Cardiac muscle cell (in vitro differentiated cells and primary cell): ENCODE measurements at regions not wholly inside any gene's neighbourhood (a gene's known extent, or its start where the extent isn't known, plus 50 kb on each side); places are given as distances from the start of the nearest gene placed in this dataset.
"Not testable (repeated sequence)": the region's sequence is repeated elsewhere in the genome, so short reads cannot be mapped to it uniquely, and the experiment has no call there.

Experiments
- DNase-seq, 2 donors: peaks; one replicate each; pipeline versions ENCODE4 v3.0.0 to v3.0.0-alpha.2; 2010 to 2017; ENCODE audit warnings: low read depth in 1 of 2, low spot score in 1 of 2
- H3K27ac ChIP-seq: fragments of 200-600 bp; sonication (generic); 2 replicates; pipeline ENCODE4 v1.5.1; 2016
- H3K27me3 ChIP-seq: fragments of 200-600 bp; sonication (generic); 2 replicates; pipeline ENCODE4 v1.6.0; 2016; ENCODE audit warnings: control low read depth
- H3K36me3 ChIP-seq: fragments of 200-600 bp; sonication (generic); 2 replicates; pipeline ENCODE4 v1.5.1; 2016; ENCODE audit warnings: control low read depth
- H3K4me1 ChIP-seq: fragments of 200-600 bp; sonication (generic); 2 replicates; pipeline ENCODE4 v1.8.1; 2017; ENCODE audit warnings: low read depth, mild to moderate bottlenecking, mixed run types
- H3K4me3 ChIP-seq: fragments of 200-600 bp; sonication (generic); 2 replicates; pipeline ENCODE4 v1.5.1; 2016; ENCODE audit warnings: mild to moderate bottlenecking
- H3K9me3 ChIP-seq: fragments of 200-600 bp; sonication (generic); 2 replicates; pipeline ENCODE4 v1.5.1; 2017; ENCODE audit warnings: low read depth, mild to moderate bottlenecking, control low read depth
- CTCF ChIP-seq: IDR thresholded peaks from 2 replicates; pipeline ENCODE4 v1.5.1; 2012; ENCODE audit warnings: low read depth, mild to moderate bottlenecking, low read length

- Histone ChIP-seq H3K9me3 (no peaks in the 10 kb centered on the region), H3K4me3 (no peak overlapping the region), H3K4me1 (no peaks in the 10 kb centered on the region), H3K27ac (no peak overlapping the region), H3K27me3 (no peaks in the 10 kb centered on the region), H3K36me3 (no peaks in the 10 kb centered on the region)
- DNase-seq = peak in 1 of 2 donors; percentile 23
- TF ChIP-seq CTCF = no peak
These were observed 272.2 kb upstream of the CASK start for GRCh38 chrX:42195506-42195905.

- no peak for TF ChIP-seq CTCF
- Histone ChIP-seq H3K36me3 (no peaks in the 10 kb centered on the region), H3K27ac (no peak overlapping the region), H3K27me3 (no peaks in the 10 kb centered on the region), H3K4me1 (no peaks in the 10 kb centered on the region), H3K9me3 (no peaks in the 10 kb centered on the region), H3K4me3 (no peak overlapping the region)
- DNase-seq = peak in 1 of 2 donors; percentile 5
These were observed 266.2 kb upstream of the CASK start for GRCh38 chrX:42189576-42189975.

DNA sequence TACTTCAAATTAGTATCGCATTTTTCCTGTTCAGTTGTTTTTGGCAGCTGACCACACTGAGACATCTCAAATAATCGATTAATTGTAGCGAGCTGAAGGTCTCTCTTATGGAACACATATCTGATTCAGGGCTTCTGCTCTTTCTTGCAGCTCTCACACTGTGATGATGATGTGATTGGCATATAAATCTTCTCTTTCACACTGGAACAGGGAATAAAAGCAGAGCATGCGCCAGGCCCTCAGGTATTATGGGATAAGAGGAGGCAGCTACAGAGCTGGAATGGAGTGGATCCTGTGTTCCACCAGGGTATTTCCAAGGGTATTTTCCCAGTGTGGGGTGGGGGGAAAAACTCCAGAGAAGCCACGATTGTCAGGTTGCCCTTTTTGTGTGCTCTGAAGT is 265.4 kb upstream of the CASK start:
- H3K4me3 ChIP-seq = no peak overlapping the region
- no peak for DNase-seq
- no peaks in the 10 kb centered on the region for H3K9me3 ChIP-seq
- no peaks in the 10 kb centered on the region for H3K4me1 ChIP-seq
- H3K27me3 ChIP-seq = no peaks in the 10 kb centered on the region
- H3K27ac ChIP-seq = no peak overlapping the region
- TF ChIP-seq CTCF = no peak
- no peaks in the 10 kb centered on the region for H3K36me3 ChIP-seq

GRCh38 chrX:42176789-42177188 is 253.4 kb upstream of the CASK start:
- Histone ChIP-seq H3K4me1 (no peaks in the 10 kb centered on the region), H3K4me3 (no peak overlapping the region), H3K36me3 (no peaks in the 10 kb centered on the region), H3K27me3 (no peaks in the 10 kb centered on the region), H3K27ac (no peak overlapping the region), H3K9me3 (no peaks in the 10 kb centered on the region)
- no peak for DNase-seq
- TF ChIP-seq CTCF = no peak

- Histone ChIP-seq H3K9me3 (no peaks in the 10 kb centered on the region), H3K4me3 (no peak overlapping the region), H3K27ac (no peak overlapping the region), H3K36me3 (no peaks in the 10 kb centered on the region), H3K4me1 (no peaks in the 10 kb centered on the region), H3K27me3 (no peaks in the 10 kb centered on the region)
- TF ChIP-seq CTCF = no peak
- no peak for DNase-seq
These were observed 252.5 kb upstream of the CASK start for GRCh38 chrX:42175843-42176242.

- H3K9me3 ChIP-seq, H3K4me1 ChIP-seq, DNase-seq, H3K27ac ChIP-seq, H3K36me3 ChIP-seq, H3K4me3 ChIP-seq, H3K27me3 ChIP-seq: not testable (repeated sequence)
These were observed 234.6 kb upstream of the CASK start for GRCh38 chrX:42157923-42158322.
